ENCODE measurements at regions not wholly inside any gene's neighbourhood (a gene's known extent, or its start where the extent isn't known, plus 50 kb on each side); places are given as distances from the start of the nearest gene placed in this dataset.

DNA sequence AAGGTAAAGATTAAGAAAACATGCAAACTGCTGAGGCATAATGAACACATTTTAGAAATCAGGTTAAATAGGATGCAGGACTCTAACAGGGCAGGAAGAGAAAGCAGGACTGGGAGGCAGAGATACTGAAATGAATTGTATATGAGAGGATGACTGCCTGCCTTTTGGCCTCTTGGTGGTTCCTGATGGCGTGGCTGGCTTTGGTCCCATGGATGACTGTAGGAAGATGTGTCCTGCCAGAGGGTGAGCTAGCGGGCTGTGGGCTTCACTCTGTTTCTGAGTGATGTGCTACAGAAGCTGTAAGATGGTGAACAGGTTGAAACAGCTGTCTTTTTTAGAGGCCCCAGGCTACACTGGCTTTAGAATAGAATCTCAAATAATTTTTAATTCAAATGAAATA is 517.0 kb downstream of the SLC4A3 start:
- no peak for TF ChIP-seq POLR2A (IDR thresholded peaks at IDR 0.05)
- TF ChIP-seq, protein P1, sequence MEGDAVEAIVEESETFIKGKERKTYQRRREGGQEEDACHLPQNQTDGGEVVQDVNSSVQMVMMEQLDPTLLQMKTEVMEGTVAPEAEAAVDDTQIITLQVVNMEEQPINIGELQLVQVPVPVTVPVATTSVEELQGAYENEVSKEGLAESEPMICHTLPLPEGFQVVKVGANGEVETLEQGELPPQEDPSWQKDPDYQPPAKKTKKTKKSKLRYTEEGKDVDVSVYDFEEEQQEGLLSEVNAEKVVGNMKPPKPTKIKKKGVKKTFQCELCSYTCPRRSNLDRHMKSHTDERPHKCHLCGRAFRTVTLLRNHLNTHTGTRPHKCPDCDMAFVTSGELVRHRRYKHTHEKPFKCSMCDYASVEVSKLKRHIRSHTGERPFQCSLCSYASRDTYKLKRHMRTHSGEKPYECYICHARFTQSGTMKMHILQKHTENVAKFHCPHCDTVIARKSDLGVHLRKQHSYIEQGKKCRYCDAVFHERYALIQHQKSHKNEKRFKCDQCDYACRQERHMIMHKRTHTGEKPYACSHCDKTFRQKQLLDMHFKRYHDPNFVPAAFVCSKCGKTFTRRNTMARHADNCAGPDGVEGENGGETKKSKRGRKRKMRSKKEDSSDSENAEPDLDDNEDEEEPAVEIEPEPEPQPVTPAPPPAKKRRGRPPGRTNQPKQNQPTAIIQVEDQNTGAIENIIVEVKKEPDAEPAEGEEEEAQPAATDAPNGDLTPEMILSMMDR (IDR thresholded peaks at IDR 0.05): no peak
